Neural cell (in vitro differentiated cells): ENCODE measurements at regions not wholly inside any gene's neighbourhood (a gene's known extent, or its start where the extent isn't known, plus 50 kb on each side); places are given as distances from the start of the nearest gene placed in this dataset.

Experiments used
- CTCF ChIP-seq: fragments of 450-650 bp; IDR thresholded peaks from 2 replicates; pipeline ENCODE4 v1.5.1; 2014; ENCODE audit warnings: antibody characterized with exemption, mild to moderate bottlenecking, moderate library complexity; ENCODE audit not compliant: poor library complexity, severe bottlenecking
- EP300 ChIP-seq: fragments of 450-650 bp; conservative IDR thresholded peaks from 2 replicates; pipeline ENCODE4 v1.6.1; 2014; ENCODE audit warnings: antibody characterized with exemption, mild to moderate bottlenecking, moderate library complexity; ENCODE audit not compliant: poor library complexity, severe bottlenecking
- EZH2 ChIP-seq: fragments of 200-600, 300-800 bp; shearing (Covaris generic), sonication (generic); IDR thresholded peaks from 2 replicates; pipeline ENCODE4 v1.6.1; 2014; ENCODE audit warnings: antibody characterized with exemption, low read length, borderline replicate concordance, mild to moderate bottlenecking; ENCODE audit not compliant: insufficient read depth, poor library complexity, severe bottlenecking
- RAD21 ChIP-seq: fragments of 450-650 bp; conservative IDR thresholded peaks from 2 replicates; pipeline ENCODE4 v1.6.1; 2014; ENCODE audit warnings: antibody characterized with exemption, mild to moderate bottlenecking, moderate library complexity

GRCh38 chr5:39633057-39633456 lies 208.3 kb upstream of the DAB2 start:
- no peak for TF ChIP-seq EZH2
- TF ChIP-seq RAD21, result no peak
- no peak for TF ChIP-seq CTCF
- no peak for TF ChIP-seq EP300
